Prostate gland (tissue), 2 donors: ENCODE measurements at regions not wholly inside any gene's neighbourhood (a gene's known extent, or its start where the extent isn't known, plus 50 kb on each side); places are given as distances from the start of the nearest gene placed in this dataset.
A peak's percentile ranks its signal among the peaks of the same experiment; 100 is the strongest.

Source experiments
- DNase-seq: peaks from one replicate; pipeline ENCODE4 v3.0.0-alpha.2; 2019; ENCODE audit warnings: low spot score
- H3K27ac ChIP-seq, 2 donors: fragments of 200-600 bp; sonication (generic); 2 replicates each; pipeline ENCODE4 v1.5.1; 2017 to 2019
- H3K27me3 ChIP-seq: fragments of 200-600 bp; sonication (generic); replicated peaks from 2 replicates; pipeline ENCODE4 v1.5.1; 2019; ENCODE audit not compliant: insufficient read depth
- H3K36me3 ChIP-seq, 2 donors: fragments of 200-600 bp; sonication (generic); 1 replicate in 1 of 2; 2 replicates in 1 of 2; pipeline versions ENCODE4 v1.5.1 to v1.8.1; 2017 to 2019
- H3K4me1 ChIP-seq: fragments of 200-600 bp; sonication (generic); replicated peaks from 2 replicates; pipeline ENCODE4 v1.5.1; 2019
- H3K4me3 ChIP-seq, 2 donors: fragments of 200-600 bp; sonication (generic); 2 replicates each; pipeline ENCODE4 v1.5.1; 2017 to 2019
- H3K9me3 ChIP-seq: fragments of 200-600 bp; sonication (generic); 2 replicates; pipeline ENCODE4 v1.5.1; 2017
- POLR2A ChIP-seq: fragments of 450-650 bp; IDR thresholded peaks from one replicate; pipeline ENCODE4 v1.6.1; 2016; ENCODE audit warnings: antibody characterized with exemption, mild to moderate bottlenecking
- POLR2AphosphoS5 ChIP-seq: sonication (generic); formaldehyde crosslinking; IDR thresholded peaks from one replicate; pipeline ENCODE4 v1.6.1; 2017; ENCODE audit warnings: antibody characterized with exemption
- WGBS: methylation state at CpG from one replicate; pipeline ENCODE4 v1.1.5; 2018; 5-methylcytosine and 5-hydroxymethylcytosine counted together
- intact Hi-C: fragments of 100-400 bp; cut with DNase I; formaldehyde crosslinking; loops from one replicate; pipeline ENCODE4 v1.14.2; 2022
- TF ChIP-seq, protein P1 (sequence below), 4 experiments: fragments of 200-600 bp in 2 of 4; fragments of 450-650 bp in 2 of 4; sonication (generic) in 2 of 4; IDR thresholded peaks; 1 replicate in 3 of 4; 2 replicates in 1 of 4; pipeline ENCODE4 v1.5.1; 2016 to 2019; ENCODE audit warnings: antibody characterized with exemption in 4 of 4, mild to moderate bottlenecking in 2 of 4, moderate library complexity in 2 of 4

DNA sequence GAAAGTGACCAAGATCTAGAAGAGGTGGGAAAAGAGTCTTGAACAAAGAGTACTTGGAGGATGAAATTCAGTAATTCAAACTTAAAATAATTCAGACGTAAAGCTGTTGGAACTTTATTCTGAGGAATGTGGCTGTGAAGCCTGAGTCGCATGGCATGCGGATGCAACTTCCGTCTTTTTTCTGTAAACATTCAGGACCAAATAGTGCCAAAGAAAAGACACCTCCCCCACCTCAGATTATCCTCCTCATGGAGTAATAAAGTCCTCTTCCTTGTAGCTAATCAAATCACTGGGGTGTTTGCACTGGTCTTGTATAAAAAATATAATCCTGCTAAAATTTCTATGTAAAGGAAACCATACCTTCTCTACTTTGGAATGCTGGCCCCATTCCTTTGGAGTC is 790.4 kb downstream of the TSN start:
- WGBS: 48% methylated on average over 4 of the region's 4 CpGs
- intact Hi-C loops: no loop called here
- TF ChIP-seq POLR2A (no peak), POLR2AphosphoS5 (no peak)
- TF ChIP-seq, protein P1, sequence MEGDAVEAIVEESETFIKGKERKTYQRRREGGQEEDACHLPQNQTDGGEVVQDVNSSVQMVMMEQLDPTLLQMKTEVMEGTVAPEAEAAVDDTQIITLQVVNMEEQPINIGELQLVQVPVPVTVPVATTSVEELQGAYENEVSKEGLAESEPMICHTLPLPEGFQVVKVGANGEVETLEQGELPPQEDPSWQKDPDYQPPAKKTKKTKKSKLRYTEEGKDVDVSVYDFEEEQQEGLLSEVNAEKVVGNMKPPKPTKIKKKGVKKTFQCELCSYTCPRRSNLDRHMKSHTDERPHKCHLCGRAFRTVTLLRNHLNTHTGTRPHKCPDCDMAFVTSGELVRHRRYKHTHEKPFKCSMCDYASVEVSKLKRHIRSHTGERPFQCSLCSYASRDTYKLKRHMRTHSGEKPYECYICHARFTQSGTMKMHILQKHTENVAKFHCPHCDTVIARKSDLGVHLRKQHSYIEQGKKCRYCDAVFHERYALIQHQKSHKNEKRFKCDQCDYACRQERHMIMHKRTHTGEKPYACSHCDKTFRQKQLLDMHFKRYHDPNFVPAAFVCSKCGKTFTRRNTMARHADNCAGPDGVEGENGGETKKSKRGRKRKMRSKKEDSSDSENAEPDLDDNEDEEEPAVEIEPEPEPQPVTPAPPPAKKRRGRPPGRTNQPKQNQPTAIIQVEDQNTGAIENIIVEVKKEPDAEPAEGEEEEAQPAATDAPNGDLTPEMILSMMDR (IDR thresholded peaks at IDR 0.05): no peak

DNA sequence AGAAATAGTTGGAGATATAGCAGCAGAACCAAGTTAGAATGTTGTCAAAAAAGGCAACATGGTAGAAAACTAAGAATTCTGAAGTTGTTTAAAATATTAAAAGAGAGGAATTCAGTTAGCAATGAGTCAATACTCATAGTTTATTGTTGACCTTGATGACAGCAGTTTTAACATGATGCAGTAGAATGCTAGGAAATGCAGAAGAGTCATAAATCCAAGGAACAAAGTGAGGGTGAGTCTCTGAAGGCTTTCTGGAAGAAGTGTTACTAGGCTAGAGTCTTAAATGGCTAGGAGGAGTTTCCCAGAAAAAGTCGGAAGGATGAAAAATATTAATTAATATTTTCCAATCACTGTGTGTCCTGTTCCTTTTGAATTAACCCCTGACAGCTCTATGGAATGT is 807.3 kb downstream of the TSN start:
- intact Hi-C loops: no loop called here
- no peak for DNase-seq
- TF ChIP-seq, protein P1 (IDR thresholded peaks at IDR 0.05): no peak
- no peak for TF ChIP-seq POLR2AphosphoS5
- TF ChIP-seq POLR2A: no peak
- WGBS: 54% methylated on average over 1 of the region's 1 CpG
- H3K27ac ChIP-seq: no peak overlapping the region
- H3K27me3 ChIP-seq: no peaks in the 10 kb centered on the region
- H3K36me3 ChIP-seq: no peaks in the 10 kb centered on the region
- H3K9me3 ChIP-seq: no peaks in the 10 kb centered on the region
- no peaks in the 10 kb centered on the region for H3K4me1 ChIP-seq
- no peak overlapping the region for H3K4me3 ChIP-seq

More for the DNA sequence above, 790.4 kb downstream of the TSN start:
- Histone ChIP-seq H3K9me3 (no peaks in the 10 kb centered on the region), H3K36me3 (no peaks in the 10 kb centered on the region), H3K4me3 (no peak overlapping the region), H3K27me3 (no peaks in the 10 kb centered on the region), H3K4me1 (no peaks in the 10 kb centered on the region), H3K27ac (peak overlapping the region in 1 of 2 donors; percentile 6)
- peak; percentile 8 for DNase-seq

DNA sequence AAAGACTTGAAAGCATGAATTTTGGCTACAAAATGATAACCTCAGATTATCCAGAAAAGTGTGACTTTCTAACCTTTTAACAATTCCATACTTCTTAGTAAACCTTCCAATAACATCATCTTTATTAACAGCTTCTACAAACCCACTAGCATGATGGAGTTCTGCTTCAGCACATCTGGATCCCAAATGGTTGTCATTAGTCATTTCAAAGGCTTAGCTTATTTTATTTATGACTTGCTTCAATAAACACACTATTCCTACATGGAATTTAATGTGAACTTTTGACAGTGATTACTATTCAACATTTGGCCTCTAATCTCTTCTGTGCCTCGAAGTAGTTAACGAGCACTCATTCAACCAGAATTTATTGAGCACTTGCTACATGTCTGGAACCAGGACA is 808.3 kb downstream of the TSN start:
- intact Hi-C loops: no loop called here
- Histone ChIP-seq H3K27ac (no peak overlapping the region), H3K9me3 (no peaks in the 10 kb centered on the region), H3K27me3 (no peaks in the 10 kb centered on the region), H3K4me3 (no peak overlapping the region), H3K4me1 (no peaks in the 10 kb centered on the region), H3K36me3 (no peaks in the 10 kb centered on the region)
- no peak for DNase-seq
- 48% methylated on average over 2 of the region's 2 CpGs for WGBS
- TF ChIP-seq, protein P1 (IDR thresholded peaks at IDR 0.05): no peak
- TF ChIP-seq POLR2A: no peak
- no peak for TF ChIP-seq POLR2AphosphoS5

DNA sequence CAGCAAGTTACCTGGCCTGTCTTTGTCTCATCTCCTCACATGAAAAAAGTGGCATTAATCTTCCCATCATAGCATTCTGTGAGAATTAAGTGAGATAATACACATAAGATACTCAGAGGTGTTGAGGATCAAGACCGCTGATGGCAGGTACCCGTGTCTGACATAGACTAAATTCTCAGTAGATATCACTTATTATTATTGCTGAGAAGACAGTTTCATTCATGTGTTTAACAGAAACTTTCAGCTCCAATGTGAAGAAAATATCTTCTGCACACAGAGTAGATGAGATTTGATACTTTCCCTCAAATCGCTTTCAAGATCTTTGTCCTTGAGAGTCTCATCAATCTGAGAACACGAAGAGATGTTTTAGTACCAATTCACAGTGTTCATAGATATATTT is 809.4 kb downstream of the TSN start:
- Histone ChIP-seq H3K27me3 (no peaks in the 10 kb centered on the region), H3K36me3 (no peaks in the 10 kb centered on the region), H3K4me3 (no peak overlapping the region), H3K9me3 (no peaks in the 10 kb centered on the region), H3K4me1 (no peaks in the 10 kb centered on the region), H3K27ac (no peak overlapping the region)
- 91% methylated on average over 4 of the region's 4 CpGs for WGBS
- DNase-seq: no peak
- no peak for TF ChIP-seq POLR2A
- TF ChIP-seq, protein P1 (IDR thresholded peaks at IDR 0.05): no peak
- no peak for TF ChIP-seq POLR2AphosphoS5
- intact Hi-C loops: no loop called here

DNA sequence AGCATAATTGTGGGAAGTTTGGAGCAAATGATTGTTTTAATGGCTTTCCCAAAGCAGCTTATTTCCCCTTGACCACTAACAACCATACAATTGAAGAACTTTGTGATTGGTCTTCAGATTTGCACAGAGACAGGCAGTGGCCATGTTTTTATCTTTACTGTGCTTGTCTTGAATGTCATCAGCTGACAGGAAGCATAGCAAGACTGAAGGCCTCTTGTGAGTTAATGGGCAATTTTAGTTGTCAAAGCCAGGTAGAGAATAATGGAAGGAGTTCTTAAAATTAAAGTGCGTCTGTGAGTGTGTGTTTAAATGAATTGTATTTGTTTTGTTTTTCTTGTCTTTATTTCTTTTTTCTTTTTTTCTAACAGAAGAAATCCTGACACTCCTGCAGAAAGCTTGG is 809.9 kb downstream of the TSN start:
- intact Hi-C loops: no loop called here
- no peak for DNase-seq
- H3K27me3 ChIP-seq: no peaks in the 10 kb centered on the region
- H3K36me3 ChIP-seq: no peaks in the 10 kb centered on the region
- no peaks in the 10 kb centered on the region for H3K4me1 ChIP-seq
- no peak overlapping the region for H3K27ac ChIP-seq
- no peak overlapping the region for H3K4me3 ChIP-seq
- 0% methylated on average over 1 of the region's 1 CpG for WGBS
- no peaks in the 10 kb centered on the region for H3K9me3 ChIP-seq
- TF ChIP-seq POLR2A: no peak
- no peak for TF ChIP-seq POLR2AphosphoS5
- TF ChIP-seq, protein P1 (IDR thresholded peaks at IDR 0.05): no peak
